ENCODE measurements at regions not wholly inside any gene's neighbourhood (a gene's known extent, or its start where the extent isn't known, plus 50 kb on each side); places are given as distances from the start of the nearest gene placed in this dataset.

DNA sequence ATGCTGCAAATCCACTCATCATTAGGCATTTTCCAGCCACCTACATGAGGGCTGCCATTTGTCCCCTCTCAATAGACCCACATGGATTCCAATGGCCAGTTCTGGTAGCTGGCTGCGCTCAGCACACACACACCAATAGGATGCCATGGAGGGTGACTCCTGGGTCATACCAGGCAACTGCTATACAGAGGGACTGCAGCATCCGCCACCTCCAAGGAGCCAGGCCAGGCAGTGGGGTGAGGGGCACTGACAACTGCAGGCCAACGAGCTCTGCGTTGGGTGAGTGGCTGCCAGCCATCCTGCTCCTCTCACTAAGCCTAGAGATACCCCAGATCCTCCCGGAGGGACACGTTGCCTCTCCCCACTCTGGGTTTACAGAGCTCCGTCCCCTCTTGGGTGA is 118.8 kb upstream of the NANOS1 start:
- TF ChIP-seq CTCF (IDR thresholded peaks at IDR 0.05) (no peak), POLR2A (IDR thresholded peaks at IDR 0.05) (no peak)

Measured in thyroid gland (tissue), 4 donors.